Erythroblast (primary cell): ENCODE measurements at regions not wholly inside any gene's neighbourhood (a gene's known extent, or its start where the extent isn't known, plus 50 kb on each side); places are given as distances from the start of the nearest gene placed in this dataset.

Source experiments
- GATA1 ChIP-seq: IDR thresholded peaks from 2 replicates; pipeline ENCODE4 v1.6.1; 2011; ENCODE audit warnings: low read depth, mild to moderate bottlenecking, control low read depth, low read length, moderate library complexity
- POLR2A ChIP-seq: IDR thresholded peaks from 2 replicates; pipeline ENCODE4 v1.6.1; 2011; ENCODE audit warnings: mild to moderate bottlenecking, low read length

DNA sequence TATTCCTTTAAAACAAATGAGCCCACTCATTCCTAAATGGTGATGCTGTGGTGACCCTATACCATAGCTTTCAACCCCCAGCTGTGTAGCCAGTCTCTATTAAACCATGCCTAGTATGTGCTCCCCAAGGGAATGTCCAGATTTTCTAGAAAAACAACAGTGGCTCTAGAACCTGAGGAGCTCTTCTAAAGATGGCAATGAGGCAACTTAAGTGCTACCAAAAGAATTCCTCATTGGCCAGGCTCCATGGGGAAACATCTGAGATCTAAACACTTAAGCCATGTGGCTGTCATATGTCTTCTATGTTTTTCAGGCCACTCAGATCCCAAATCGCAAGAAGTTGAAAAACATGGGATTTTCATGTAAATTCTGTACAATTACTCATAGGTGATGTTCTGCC lies 191.0 kb downstream of the TPBG start:
- no peak for TF ChIP-seq POLR2A
- TF ChIP-seq GATA1 = no peak
